ENCODE measurements at regions not wholly inside any gene's neighbourhood (a gene's known extent, or its start where the extent isn't known, plus 50 kb on each side); places are given as distances from the start of the nearest gene placed in this dataset.

- TF ChIP-seq CTCF (IDR thresholded peaks at IDR 0.05) (no peak), ZNF396 (CRISPR knock-in tag; IDR thresholded peaks at IDR 0.05; ENCODE audit: borderline replicate concordance) (no peak), NR3C1 (CRISPR knock-in tag; conservative IDR thresholded peaks at IDR 0.05; ENCODE audit: low read depth) (no peak), PRDM15 (CRISPR knock-in tag; IDR thresholded peaks at IDR 0.05) (no peak), NR1H2 (CRISPR knock-in tag; IDR thresholded peaks at IDR 0.05) (no peak), MLX (CRISPR knock-in tag; IDR thresholded peaks at IDR 0.05) (no peak), TEAD4 (CRISPR knock-in tag; IDR thresholded peaks at IDR 0.05) (no peak), USF2 (CRISPR knock-in tag; IDR thresholded peaks at IDR 0.05) (no peak), NFE2L1 (CRISPR knock-in tag; IDR thresholded peaks at IDR 0.05) (no peak), CDX4 (CRISPR knock-in tag; IDR thresholded peaks at IDR 0.05; ENCODE audit: borderline replicate concordance) (no peak)
Observed at GRCh38 chr18:33814546-33814945, 236.5 kb downstream of the ASXL3 start.

Data from WTC11 (cell line).